ENCODE measurements at regions not wholly inside any gene's neighbourhood (a gene's known extent, or its start where the extent isn't known, plus 50 kb on each side); places are given as distances from the start of the nearest gene placed in this dataset.
"Not testable (repeated sequence)": the region's sequence is repeated elsewhere in the genome, so short reads cannot be mapped to it uniquely, and the experiment has no call there.

GRCh38 chr5:44542470-44542869 is 153.2 kb upstream of the FGF10 start:
- no peak for DNase-seq

GRCh38 chr5:44539602-44539919 is 150.3 kb upstream of the FGF10 start:
- no peak for DNase-seq

GRCh38 chr5:44538797-44539601 is 149.8 kb upstream of the FGF10 start:
- DNase-seq, result peak; percentile 13

- peak; percentile 17 for DNase-seq
Observed at GRCh38 chr5:44536650-44537260, 147.5 kb upstream of the FGF10 start.

- DNase-seq, result peak; percentile 27
Observed at GRCh38 chr5:44535621-44536020, 146.4 kb upstream of the FGF10 start.

GRCh38 chr5:44532981-44533380 is 143.8 kb upstream of the FGF10 start:
- DNase-seq, result no peak

GRCh38 chr5:44531756-44532155 is 142.5 kb upstream of the FGF10 start:
- not testable (repeated sequence) for DNase-seq

- DNase-seq, result not testable (repeated sequence)
Observed at GRCh38 chr5:44530783-44531182, 141.6 kb upstream of the FGF10 start.

- DNase-seq, result no peak
Observed at GRCh38 chr5:44511596-44511995, 122.4 kb upstream of the FGF10 start.

GRCh38 chr5:44506561-44506960 is 117.3 kb upstream of the FGF10 start:
- peak; percentile 75 for DNase-seq

- peak; percentile 27 for DNase-seq
Observed at GRCh38 chr5:44499381-44499780, 110.2 kb upstream of the FGF10 start.

GRCh38 chr5:44497606-44498005 is 108.4 kb upstream of the FGF10 start:
- no peak for DNase-seq

- no peak for DNase-seq
Observed at GRCh38 chr5:44495280-44495679, 106.1 kb upstream of the FGF10 start.

GRCh38 chr5:44489759-44490158 is 100.5 kb upstream of the FGF10 start:
- DNase-seq, result no peak

GRCh38 chr5:44486591-44486990 is 97.4 kb upstream of the FGF10 start:
- no peak for DNase-seq

- no peak for DNase-seq
Observed at GRCh38 chr5:44454002-44454401, 64.8 kb upstream of the FGF10 start.

GRCh38 chr5:44446399-44446798 is 57.2 kb upstream of the FGF10 start:
- DNase-seq, result no peak

GRCh38 chr5:44443172-44443571 is 54.0 kb upstream of the FGF10 start:
- DNase-seq, result no peak

- DNase-seq, result no peak
Observed at GRCh38 chr5:44441460-44441859, 52.2 kb upstream of the FGF10 start.

GRCh38 chr5:44440186-44440585 is 51.0 kb upstream of the FGF10 start:
- no peak for DNase-seq
